GM23248 (cell line): ENCODE measurements at regions not wholly inside any gene's neighbourhood (a gene's known extent, or its start where the extent isn't known, plus 50 kb on each side); places are given as distances from the start of the nearest gene placed in this dataset.

Source experiments
- EZH2 ChIP-seq: fragments of 200-600 bp; sonication (generic); IDR thresholded peaks from 2 replicates; pipeline ENCODE4 v1.6.1; 2018; ENCODE audit warnings: antibody characterized with exemption, mild to moderate bottlenecking; ENCODE audit not compliant: insufficient read depth, poor library complexity, severe bottlenecking
- EZH2phosphoT487 ChIP-seq: fragments of 200-600 bp; sonication (generic); IDR thresholded peaks from 2 replicates; pipeline ENCODE4 v1.6.1; 2018; ENCODE audit warnings: antibody characterized with exemption, moderate library complexity, mild to moderate bottlenecking, low read depth; ENCODE audit not compliant: insufficient read depth

- TF ChIP-seq EZH2phosphoT487 (no peak), EZH2 (no peak)
Observed at GRCh38 chr11:131218542-131218941, 151.9 kb upstream of the NTM start.
